HG03571 (cell line): ENCODE measurements at regions not wholly inside any gene's neighbourhood (a gene's known extent, or its start where the extent isn't known, plus 50 kb on each side); places are given as distances from the start of the nearest gene placed in this dataset.

Source experiments
- ATAC-seq: cut with Tn5 transposase; IDR thresholded peaks from one replicate; pipeline ENCODE4 v1.9.1; 2021; ENCODE audit not compliant: unreplicated experiment

DNA sequence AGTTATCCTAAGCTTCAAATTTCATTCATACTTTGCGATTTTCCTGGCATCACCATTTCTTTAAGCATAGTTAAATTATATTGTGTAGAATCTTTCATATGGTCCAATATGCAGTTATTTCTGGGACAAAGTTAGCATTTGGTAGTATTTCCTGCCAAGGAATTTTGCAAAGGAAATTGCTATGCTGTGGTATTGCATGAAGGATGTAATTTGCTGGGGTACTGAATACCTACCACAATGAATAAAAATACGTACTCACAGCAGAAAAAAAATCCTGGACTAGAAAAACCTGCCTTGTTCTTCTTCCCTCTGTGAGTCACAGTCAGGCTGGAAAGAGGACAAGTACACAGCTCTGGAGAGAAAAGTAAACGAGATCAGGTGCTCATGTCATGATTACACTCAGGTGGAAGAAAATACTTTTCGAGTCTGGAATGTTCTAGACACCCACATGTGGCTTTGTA, 241.2 kb downstream of the PTBP2 start:
- no peak for ATAC-seq

DNA sequence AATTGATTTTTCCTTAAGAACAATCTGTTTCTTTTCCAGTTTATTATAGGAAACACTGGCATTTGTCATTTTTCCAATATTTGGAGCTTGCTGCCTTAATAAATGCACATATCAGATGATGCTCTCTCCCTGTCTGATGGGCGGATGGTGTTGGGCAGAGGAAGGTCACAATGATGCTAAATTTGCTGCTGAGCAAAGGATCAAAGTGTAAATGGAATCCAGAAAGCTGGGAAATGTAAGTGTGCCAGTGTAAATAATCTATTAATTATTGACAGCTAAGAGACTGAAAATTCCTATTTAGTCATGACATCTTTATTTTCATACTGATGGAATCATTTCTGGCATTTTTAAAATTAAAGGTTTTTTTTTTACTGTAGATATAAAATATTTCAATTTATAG, 243.2 kb downstream of the PTBP2 start:
- ATAC-seq: no peak

DNA sequence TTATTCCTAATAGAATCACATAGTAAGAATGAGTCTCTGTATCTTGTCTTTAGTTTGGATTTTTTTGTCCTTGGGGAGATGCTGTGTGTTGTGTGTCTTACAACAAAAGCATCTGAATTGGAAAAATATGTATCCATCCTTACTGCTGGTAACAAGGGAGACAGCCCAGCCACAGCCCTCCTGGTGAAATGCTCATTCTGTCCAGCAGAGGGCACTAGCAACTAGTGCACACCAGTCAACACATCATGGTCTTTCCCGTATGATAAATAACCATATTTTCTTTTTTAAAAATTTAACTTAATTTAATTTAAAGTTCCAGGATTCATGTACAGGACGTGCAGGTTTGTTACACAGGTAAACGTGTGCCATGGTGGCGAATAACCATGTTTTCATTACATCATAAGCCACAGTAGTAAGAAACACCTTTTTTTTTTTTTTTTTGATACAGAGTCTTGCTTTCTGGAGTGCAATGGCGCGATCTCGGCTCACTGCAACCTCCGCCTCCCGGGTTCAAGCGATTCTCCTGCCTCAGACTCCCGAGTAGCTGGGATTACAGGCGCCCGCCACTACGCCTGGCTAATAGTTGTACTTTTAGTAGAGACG, 245.1 kb downstream of the PTBP2 start:
- peak; percentile 88 for ATAC-seq

DNA sequence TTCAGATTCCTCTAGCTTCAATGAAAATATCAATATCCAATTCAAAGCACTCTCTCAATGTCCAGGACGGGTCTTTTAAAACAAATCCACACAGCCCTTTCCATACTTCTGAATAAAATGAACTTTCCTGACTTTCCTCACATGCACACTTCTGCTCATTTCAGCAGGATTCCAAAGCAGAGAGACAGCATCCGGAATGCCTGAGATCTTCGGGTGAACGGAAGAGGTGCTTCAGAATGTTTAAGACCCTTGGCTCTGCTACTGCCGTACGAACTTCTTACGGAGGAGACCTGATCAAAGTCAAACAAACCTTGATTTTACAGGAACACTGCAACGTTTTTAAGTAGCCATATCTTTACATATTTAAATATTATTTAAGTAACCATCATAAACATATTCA, 245.7 kb downstream of the PTBP2 start:
- ATAC-seq: no peak

GRCh38 chr1:96968541-96968940, 247.0 kb downstream of the PTBP2 start:
- ATAC-seq: no peak

DNA sequence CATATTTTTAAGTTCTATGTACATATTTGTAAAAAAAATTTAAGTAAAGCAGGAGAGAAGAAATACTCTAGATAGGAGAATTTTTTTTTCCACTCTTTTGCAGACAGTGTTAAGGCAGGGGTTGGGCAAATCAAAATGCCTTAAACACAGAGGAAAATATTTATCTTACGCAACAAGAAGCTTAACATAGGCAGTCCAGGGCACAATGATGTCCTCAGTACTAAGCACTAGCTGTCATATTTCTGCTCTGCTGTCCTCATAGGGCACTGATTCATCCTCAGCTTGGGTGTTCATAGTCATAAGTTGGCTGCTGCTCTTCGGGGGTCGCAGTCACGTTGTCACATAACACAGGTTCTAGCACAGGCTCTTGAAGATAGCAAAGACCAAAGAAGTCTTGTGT, 247.4 kb downstream of the PTBP2 start:
- no peak for ATAC-seq

GRCh38 chr1:96969656-96970163, 248.1 kb downstream of the PTBP2 start:
- no peak for ATAC-seq

GRCh38 chr1:96971439-96971838, 249.9 kb downstream of the PTBP2 start:
- no peak for ATAC-seq

DNA sequence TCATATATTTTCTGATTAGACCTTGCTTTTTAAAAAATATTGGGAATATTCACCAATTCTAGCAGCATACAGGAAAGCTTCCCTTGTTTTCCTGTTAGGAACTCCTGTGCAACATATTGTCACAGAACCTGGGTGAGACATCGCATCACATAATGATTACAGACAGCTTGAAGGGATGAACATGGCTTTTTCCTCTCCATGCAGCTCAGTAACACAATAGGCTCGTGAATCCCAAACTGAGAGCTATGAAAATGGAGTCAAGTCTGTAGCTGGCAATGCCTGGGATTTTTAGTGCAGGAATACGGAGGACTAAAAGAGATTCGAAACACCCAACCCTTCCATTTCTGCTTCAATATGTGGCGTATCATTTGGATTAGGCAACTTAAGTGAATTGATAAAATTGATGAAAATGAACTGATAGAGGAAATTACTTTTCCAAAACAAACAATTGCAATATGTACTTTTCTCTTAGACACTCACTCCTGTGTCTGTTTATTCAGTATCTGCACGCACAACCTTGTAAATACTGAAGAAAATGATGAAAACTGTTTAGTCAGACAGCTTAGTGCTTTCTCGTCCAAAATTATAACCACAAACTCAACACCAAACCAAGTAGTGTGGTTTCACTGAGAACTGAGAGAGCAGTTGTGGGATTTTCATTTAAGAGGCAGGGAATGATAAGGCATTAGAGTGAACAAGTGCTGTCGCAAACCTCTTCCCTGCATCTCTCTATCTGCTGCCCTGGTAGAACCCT, 250.4 kb downstream of the PTBP2 start:
- ATAC-seq: no peak

DNA sequence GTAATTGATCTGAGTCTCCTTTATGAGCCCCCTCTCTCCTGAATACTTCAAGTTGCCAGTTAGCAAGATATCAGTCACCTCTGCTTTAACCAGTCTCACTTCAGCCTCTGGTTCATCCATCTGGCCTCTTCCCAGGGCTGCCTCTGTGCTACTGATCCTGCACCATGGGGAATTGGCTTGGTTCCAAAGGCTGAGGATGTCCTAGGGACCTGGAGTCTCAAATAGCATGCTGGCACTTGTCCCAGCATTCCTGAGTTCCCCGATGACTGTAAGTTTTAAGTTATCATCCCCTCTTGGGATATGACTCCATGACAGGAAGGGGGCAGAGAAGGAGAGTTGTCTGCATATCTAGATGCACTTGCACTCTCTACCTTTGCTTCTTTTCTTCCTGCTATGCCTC, 252.0 kb downstream of the PTBP2 start:
- ATAC-seq: no peak

DNA sequence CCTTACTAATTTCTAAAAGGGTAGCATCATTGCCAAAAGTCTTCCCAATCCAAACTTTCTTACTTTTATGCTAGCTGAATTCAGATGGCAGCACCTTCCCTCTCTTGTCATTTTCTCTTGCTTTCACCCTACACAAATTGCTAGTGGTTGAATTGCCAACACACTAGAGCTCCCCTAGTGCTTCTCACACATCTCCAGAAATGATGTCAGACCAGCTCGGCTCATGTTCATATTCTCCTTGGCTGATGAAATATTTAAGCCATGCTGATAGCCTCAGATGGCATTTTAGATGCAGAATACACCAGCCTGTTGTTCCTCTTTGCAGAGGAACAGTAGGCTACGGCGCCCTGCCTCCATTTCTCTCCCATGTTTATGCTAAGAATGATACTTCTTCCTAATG, 256.9 kb downstream of the PTBP2 start:
- no peak for ATAC-seq

- ATAC-seq: no peak
Observed at GRCh38 chr1:96978901-96979300, 257.3 kb downstream of the PTBP2 start.

- no peak for ATAC-seq
Observed at GRCh38 chr1:96979304-96980268, 258.0 kb downstream of the PTBP2 start.

DNA sequence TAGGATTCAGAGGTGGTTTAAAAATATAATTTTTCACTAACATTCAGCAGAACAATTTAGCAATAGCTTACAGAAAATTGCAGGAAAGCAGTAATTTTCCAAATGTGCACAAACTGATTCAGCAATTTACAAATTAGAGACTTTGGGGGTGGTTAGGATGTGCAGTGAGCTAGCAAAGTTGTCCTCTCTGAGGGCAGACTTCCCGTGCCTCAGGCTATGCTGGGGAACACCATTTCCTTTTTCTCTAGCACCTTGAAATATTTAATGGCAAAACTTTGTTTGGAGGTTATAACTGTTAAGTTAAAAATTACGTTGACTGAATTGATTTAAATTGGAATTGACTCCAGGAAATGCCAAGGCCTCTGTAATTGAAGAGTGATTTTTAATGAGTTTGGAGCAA, 258.9 kb downstream of the PTBP2 start:
- ATAC-seq: no peak

- no peak for ATAC-seq
Observed at GRCh38 chr1:96981181-96981580, 259.6 kb downstream of the PTBP2 start.

DNA sequence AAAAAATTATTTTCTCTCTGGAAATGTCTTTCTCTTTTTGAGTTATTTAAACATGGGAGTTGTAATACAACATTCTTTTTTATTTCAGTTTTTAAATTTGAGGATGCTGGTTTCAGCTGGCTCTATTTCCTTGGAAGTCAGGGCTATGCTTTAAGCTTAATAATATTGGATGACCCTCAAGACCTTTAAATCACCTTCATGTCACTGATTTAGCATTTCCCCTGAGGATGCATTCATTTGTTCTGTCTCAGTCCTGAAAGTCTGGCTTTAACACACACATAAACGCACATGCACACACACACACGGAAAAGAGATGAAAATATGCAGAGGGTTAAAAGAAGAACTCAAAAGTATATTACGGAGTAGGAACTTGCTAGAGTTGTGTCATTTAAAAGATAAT, 260.5 kb downstream of the PTBP2 start:
- ATAC-seq: no peak

DNA sequence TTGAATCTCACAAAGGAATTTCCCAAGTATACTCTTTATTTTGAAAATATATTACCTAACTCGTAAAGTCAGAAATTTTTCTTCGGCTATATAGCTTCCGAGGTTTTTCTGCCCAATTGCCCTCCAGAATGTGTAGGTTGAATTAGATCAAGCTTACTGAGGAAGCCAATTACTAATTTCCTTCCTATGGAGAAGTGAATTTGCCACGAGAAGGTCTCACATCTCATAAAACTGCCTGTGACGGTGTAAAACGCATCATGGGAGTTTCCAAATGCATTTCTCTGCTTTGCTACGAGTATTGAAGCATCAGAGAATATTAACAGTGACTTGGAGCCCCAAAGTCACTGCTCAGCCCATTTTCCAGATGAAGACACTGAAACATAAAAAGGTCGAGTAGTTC, 262.3 kb downstream of the PTBP2 start:
- no peak for ATAC-seq

GRCh38 chr1:96987186-96987703, 265.7 kb downstream of the PTBP2 start:
- ATAC-seq: no peak

DNA sequence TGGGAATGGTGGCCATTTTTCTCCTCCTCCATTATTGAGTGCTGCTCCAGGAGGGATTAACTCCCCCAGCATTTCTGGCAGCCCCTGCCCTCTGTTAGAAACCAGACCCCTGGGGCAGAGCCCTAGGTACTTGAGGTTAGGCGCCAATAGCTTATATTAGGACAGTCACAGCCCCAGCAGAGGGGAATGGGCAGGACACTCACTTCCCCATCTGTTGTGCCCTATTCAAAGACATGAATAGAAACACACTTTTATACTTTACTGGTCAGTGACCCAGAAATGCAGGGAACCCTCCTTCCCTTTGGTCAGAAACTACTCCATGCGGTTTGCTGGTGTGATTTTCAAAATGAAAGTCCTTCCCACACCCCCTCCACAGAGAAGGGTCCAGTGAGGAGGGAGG, 267.7 kb downstream of the PTBP2 start:
- no peak for ATAC-seq

GRCh38 chr1:96990136-96990535, 268.6 kb downstream of the PTBP2 start:
- no peak for ATAC-seq

DNA sequence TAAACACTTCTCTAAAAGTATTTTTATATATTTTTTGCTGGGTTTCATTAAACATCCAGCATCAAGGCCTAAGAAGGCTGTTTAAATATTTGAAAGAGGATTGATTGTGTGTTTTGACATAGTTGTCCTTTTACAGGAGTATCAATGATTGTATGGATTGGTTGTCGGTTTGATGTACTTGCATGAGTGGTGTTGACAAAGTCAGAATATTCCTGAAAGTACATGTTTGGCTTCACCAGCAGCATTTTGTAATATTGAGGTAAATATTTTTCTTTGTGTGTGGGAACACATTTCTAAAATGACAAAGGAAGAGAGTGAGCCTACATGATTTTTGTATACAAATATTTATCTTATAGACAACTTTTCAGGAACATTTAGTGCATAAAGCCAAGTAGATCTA, 269.7 kb downstream of the PTBP2 start:
- ATAC-seq: no peak
